Middle frontal gyrus (tissue), 1 donor: ENCODE measurements at regions not wholly inside any gene's neighbourhood (a gene's known extent, or its start where the extent isn't known, plus 50 kb on each side); places are given as distances from the start of the nearest gene placed in this dataset.
"Not testable (repeated sequence)": the region's sequence is repeated elsewhere in the genome, so short reads cannot be mapped to it uniquely, and the experiment has no call there.

ENCODE experiments used
- DNase-seq: peaks from one replicate; pipeline ENCODE4 v3.0.0-alpha.2; 2015; ENCODE audit warnings: low spot score; ENCODE audit errors: extremely low spot score

DNA sequence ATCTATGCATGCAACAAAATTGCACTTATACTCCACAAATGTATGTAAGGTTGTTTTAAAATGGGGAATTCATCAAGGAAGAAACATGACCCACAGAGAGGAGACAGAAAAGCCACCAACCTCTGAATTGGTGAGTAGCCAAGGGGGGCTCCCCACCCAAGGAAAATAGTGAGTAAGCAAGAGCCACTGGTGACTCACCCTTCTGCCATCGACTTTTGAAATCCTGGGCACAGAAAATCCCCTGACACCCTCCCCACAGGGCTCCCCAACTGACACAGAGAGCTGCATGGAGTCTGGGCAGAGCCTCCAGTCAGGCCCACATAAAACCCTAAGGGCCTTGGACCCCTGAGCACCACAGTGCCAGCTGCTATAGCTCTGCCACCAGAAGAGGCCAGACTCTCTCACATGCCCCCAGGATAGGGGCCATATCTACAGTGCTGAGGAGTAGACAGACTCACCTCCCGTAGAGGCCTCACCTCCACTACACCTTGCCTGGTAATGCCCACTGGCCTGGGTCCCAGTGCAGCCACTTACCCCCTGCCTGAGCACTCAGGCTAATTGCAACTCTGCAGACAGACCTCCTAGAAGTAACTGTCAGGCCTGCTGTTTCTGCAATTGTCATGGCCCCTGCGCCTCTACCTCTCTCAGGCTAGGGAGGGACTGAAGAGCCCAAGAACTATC lies 244.7 kb upstream of the WSB1 start:
- no peak for DNase-seq

DNA sequence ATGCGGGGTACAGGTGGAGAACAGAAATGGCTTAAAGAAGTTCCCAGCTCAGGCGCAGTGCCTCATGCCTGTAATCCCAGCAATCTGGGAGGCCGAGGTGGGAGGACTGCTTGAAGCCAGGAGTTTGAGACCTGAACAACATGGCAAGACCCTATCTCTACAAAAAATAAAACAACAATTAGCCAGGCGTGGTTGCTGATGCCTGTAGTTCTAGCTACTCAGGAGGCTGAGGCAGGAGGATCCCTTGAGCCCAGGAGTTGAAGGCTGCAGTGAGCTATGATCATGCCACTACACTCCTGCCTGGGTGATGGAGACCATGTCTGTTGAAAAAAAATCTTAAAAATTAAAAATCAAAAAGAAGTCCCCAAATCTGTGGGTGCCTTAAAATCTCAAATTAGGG lies 228.3 kb upstream of the WSB1 start:
- DNase-seq: no peak

- DNase-seq: no peak
Observed at GRCh38 chr17:27066315-27066714, 227.6 kb upstream of the WSB1 start.

DNA sequence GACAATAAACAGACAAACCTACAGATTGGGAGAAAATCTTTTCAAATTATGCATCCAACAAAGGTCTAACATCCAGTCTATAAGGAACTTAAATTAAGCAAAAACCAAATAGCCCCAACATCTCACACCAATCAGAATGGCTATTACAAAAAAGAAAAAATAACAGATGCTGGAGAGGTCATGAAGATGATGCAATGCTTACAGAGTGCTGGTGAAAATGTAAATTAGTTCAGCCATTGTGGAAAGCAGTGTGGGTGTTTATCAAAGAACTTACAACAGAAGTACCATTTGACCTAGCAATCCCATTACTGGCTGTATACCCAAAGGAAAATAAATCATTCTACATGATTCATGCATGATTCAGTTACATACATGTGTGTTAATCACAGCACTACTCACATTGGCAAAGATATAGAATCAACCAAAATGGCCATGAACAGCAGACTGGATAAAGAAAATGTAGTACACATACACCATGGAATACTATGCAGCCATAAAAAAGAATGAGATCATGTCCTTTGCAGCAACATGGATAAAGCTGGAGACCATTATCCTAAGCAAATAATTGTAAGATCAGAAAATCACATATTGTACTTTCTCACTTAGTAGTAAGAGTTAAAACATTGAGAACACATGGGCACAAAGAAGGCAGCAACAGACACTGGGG lies 223.9 kb upstream of the WSB1 start:
- no peak for DNase-seq

GRCh38 chr17:27070836-27071235 lies 223.1 kb upstream of the WSB1 start:
- no peak for DNase-seq

DNA sequence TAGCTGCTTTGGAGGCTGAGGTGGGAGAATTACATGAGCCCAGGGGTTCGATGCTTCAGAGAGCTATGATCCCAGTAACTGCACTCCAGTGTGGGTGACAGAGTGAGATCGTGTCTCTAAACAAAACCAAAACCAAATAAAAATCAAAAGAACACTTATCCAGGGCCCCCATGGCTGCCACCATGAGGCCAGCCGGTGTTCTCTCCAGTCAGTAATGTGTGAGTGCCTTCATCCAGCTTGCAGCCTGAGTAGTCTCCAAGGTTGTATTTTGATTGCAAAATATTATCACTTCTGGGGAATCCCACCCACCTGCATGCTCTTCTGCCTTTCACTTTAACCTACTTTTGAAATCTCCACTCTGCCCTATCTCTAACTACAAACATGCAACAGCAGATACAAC lies 221.0 kb upstream of the WSB1 start:
- DNase-seq: no peak

GRCh38 chr17:27076814-27077213 lies 217.1 kb upstream of the WSB1 start:
- DNase-seq: no peak

DNA sequence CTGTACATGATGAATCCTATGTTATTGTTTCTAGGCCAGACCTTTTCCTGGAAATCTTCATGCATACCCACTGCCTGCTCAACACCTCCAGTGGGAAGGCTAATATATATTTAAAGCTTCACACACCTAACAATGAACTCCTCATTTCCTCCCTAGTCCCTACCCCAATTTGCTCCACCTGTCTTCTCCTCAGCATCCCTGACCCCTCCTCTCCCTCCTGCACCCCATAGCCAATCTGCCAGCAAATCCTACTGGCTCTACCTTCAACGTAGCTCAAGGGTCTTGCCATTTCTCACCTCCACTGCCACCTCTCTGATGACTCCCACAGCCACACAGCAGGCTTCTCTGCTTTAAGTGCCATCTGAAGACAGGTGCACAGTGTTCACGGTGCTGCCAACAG lies 215.6 kb upstream of the WSB1 start:
- no peak for DNase-seq

DNA sequence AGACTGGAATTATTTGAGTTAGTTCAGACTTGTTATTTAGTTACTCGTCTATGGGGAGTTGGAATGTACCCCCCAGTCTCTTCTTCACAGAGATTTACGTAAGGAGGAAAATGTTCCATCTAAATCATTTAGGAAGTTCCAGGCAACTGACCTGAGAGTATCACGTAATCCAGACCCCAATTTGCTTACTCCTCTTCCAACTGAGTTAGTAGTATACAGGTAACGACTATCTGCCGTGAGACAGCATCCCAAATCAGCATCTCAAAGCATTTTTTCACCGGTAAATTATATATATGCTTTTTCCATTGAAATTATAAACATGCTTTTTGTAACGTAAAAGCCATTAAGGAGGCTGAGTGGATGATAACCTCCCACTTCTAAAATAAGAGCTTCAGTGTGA lies 214.3 kb upstream of the WSB1 start:
- no peak for DNase-seq

DNA sequence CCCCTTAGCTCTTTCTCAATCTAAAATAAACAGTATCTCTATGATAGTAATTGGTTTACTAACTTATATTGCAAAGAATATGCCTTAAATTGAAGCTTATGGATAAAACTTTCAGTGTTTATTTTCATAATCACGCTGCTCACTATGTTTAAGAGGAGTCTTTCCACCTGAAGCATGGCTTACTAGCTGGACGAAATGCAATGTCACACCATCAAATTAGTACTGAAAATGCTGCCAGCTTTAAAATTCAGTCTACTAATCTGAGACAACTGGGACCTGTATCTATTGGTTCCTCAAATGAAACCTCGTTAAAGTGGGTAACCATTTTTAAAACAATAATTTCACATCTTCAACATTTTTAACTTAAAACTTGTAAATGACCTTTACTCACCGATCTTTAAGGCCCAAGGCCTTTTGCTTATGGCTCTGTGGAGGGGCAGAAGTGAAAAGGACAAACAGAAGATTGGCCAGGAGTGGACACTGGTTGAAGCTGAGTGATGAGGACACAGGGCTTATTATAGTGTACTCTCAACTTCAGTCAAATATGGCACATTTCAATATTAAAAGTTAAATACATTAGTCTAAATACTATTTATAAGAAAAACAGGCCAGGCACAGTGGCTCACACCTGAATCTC lies 212.8 kb upstream of the WSB1 start:
- DNase-seq: no peak

DNA sequence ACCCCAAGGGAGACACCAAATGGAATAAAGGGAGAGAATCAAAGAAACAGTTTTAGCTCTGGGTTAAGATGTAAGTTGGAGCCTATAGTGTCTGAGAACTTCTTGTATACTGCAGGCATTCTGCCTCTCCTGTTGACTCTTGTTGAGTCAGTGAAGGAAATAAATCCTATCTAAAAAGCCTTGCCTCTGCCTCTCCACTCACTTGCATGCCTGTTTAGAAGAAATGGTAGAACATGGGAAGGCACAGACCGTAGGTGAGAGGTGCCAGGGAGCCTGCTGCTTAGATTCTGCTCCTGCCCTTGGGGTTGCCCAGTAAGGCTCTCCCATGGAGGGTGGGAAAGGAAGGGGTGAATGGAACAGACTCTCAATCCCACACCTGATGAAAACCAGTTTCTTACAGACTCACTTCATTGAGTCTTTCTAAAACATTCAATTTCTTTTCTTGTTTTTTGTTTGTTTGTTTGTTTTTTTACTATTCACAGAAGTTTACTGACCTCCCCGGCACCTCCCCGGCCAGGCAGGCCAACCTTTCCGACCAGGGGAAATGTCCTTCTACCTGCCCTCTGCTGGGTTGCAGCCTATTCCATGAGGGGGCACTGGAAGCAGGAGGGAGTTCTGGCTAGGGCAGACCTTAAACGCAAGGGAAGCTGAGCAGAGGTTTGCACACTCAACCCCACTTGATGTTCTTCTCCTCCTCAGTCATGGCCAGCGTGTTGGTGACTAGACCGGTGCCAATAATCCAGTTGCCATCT lies 211.7 kb upstream of the WSB1 start:
- DNase-seq: no peak

DNA sequence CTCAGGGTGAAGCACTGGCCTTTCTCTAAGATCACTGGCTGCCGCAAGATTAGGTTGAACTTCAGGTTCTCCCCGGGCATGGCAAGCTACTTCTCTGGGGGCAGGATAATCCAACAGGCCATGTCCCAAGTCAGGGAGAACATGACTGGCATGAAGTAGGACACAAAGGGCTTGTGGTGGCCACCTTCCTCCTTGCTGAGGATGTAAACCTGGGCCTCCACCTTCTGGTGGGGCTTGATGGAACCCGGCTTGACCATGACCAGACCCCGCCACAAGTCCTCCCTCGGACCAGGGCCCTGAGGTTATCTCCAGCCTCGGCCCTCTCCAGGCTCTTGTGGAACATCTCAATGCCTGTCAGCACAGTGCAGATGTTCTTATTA lies 211.1 kb upstream of the WSB1 start:
- DNase-seq: no peak

GRCh38 chr17:27083408-27084185 lies 210.3 kb upstream of the WSB1 start:
- no peak for DNase-seq

GRCh38 chr17:27085517-27085916 lies 208.4 kb upstream of the WSB1 start:
- no peak for DNase-seq

GRCh38 chr17:27086526-27086925 lies 207.4 kb upstream of the WSB1 start:
- DNase-seq: no peak

DNA sequence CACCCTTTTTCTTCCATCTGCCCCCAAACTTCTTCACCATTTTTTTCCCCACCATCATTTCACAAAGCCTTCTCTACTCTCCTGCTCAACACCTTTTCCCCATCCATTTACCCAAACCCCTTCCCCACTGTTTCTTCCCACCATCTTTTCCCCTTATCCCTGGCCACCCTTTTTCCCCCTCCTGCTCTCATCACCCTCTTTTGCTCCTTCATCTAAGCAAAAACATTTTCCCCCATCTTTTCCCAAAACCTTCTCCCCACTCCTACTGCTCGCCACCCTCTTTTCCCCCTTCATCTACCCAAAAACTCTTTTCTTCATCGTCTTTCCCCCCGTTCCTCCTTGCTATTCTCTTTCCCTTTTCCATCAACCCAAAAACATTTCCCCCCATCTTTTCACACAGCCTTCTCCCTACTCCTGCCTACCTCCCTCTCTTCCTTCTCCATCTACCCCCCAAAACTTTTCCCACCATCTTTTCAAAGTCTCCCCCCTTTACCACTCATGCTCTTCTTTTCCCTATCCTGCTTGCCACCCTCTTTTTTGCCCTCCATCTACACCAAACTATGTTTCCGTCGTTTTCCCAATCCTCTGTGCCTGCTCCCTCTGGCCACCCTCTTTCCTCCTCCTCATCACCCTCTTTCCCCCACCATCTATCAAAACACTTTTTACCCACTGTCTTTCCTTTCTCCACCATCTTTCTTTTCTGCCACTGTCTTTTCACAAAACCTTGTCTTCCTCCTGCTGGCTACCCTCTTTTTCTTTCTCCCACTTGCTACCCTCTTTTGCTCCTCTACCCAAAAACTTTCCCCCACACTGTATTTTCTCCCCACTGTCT lies 205.8 kb upstream of the WSB1 start:
- no peak for DNase-seq

DNA sequence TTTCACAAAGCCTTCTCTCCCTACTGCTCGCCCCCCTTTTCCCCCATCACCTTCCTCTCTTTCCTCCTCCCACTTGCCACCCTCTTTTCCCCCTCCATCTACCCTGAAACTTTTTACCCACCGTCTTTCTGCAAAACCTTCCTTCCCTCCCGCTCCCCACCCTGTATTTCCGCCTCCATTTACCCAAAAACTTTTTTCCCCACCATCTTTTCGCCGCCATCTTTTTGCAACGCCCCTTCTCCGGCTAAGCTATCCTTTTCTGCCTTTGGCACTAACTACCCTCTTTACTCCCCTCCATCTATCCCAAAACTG lies 205.2 kb upstream of the WSB1 start:
- no peak for DNase-seq

- DNase-seq: not testable (repeated sequence)
Observed at GRCh38 chr17:27089079-27089928, 204.6 kb upstream of the WSB1 start.

- no peak for DNase-seq
Observed at GRCh38 chr17:27089929-27090247, 204.0 kb upstream of the WSB1 start.
